Upper lobe of left lung (tissue), 6 donors: ENCODE measurements at regions not wholly inside any gene's neighbourhood (a gene's known extent, or its start where the extent isn't known, plus 50 kb on each side); places are given as distances from the start of the nearest gene placed in this dataset.

Source experiments
- ATAC-seq, 2 donors: fragments of 200-7000 bp; cut with Tn5 transposase; one replicate each; pipeline ENCODE4 v1.9.1; 2022; ENCODE audit warnings: mild to moderate bottlenecking in 2 of 2, moderate library complexity in 2 of 2; ENCODE audit not compliant: low FRiP score in 2 of 2
- DNase-seq, 2 donors: peaks; one replicate each; pipeline ENCODE4 v3.0.0-alpha.2; 2019 to 2020
- H3K27ac ChIP-seq, 4 donors: fragments of 200-600 bp; sonication (generic); one replicate each; pipeline ENCODE4 v1.5.1; 2016 to 2019
- H3K27me3 ChIP-seq, 4 donors: fragments of 200-600 bp; sonication (generic); one replicate each; pipeline ENCODE4 v1.5.1; 2017 to 2019
- H3K36me3 ChIP-seq, 4 donors: fragments of 200-600 bp; sonication (generic); one replicate each; pipeline ENCODE4 v1.5.1; 2016 to 2019
- H3K4me1 ChIP-seq, 4 donors: fragments of 200-600 bp; sonication (generic); one replicate each; pipeline ENCODE4 v1.5.1; 2018 to 2019
- H3K4me3 ChIP-seq, 4 donors: fragments of 200-600 bp; sonication (generic); one replicate each; pipeline ENCODE4 v1.5.1; 2017 to 2019; ENCODE audit warnings: mild to moderate bottlenecking in 2 of 4, moderate library complexity in 1 of 4
- H3K9me3 ChIP-seq, 4 donors: fragments of 200-600 bp; sonication (generic); one replicate each; pipeline ENCODE4 v1.5.1; 2018 to 2019
- EP300 ChIP-seq, 4 donors: sonication (generic); formaldehyde crosslinking; IDR thresholded peaks; one replicate each; pipeline ENCODE4 v1.5.1; 2017; ENCODE audit warnings: antibody characterized with exemption in 4 of 4, control low read depth in 2 of 4
- POLR2A ChIP-seq, 4 donors: fragments of 450-650 bp; IDR thresholded peaks; one replicate each; pipeline ENCODE4 v1.5.1; 2016 to 2017; ENCODE audit warnings: antibody characterized with exemption in 4 of 4, mild to moderate bottlenecking in 2 of 4
- POLR2AphosphoS5 ChIP-seq, 2 donors: sonication (generic); formaldehyde crosslinking; IDR thresholded peaks; one replicate each; pipeline ENCODE4 v1.5.1; 2017; ENCODE audit warnings: antibody characterized with exemption in 2 of 2
- WGBS, 2 donors: methylation state at CpG; one replicate each; pipeline ENCODE4 v1.1.5; 2017 to 2018; 5-methylcytosine and 5-hydroxymethylcytosine counted together
- TF ChIP-seq, protein P1 (sequence below), 6 experiments: fragments of 450-650 bp in 4 of 6; fragments of 200-600 bp in 2 of 6; sonication (generic) in 2 of 6; IDR thresholded peaks; one replicate each; pipeline ENCODE4 v1.5.1; 2016 to 2019; ENCODE audit warnings: antibody characterized with exemption in 6 of 6
- donor health status: DM: no; HTN: no; CAD: no; lungs with moderate emphysema.
- donor health status: DM: no; HTN: yes; CAD: no; lungs with severe emphysema.

DNA sequence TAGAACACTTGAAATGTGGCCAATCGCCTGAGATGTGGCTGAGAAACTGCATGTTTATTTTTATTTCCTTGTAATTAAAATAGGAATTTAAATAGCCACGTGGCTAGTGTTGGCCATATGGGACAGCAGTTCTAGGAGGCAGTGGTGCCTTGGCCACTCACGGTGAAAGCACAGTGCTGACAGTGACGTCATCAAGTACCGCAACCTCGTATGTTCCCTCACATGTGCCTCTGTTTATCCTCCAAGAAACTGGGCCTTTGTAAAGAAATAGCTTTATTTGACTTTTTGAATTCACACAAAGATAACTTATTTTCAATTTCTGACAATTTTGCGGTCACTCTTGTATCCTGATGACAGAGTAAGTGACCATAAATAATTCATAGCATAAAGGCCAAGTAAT lies 575.0 kb downstream of the DCDC2C start:
- no peak overlapping the region for H3K4me3 ChIP-seq
- H3K9me3 ChIP-seq: no peaks in the 10 kb centered on the region
- no peaks in the 10 kb centered on the region for H3K4me1 ChIP-seq
- WGBS, 2 donors: 88 to 91% methylated on average over 7 of the region's 7 CpGs
- no peak for TF ChIP-seq POLR2AphosphoS5 (IDR thresholded peaks at IDR 0.05)
- no peak for TF ChIP-seq EP300 (IDR thresholded peaks at IDR 0.05)
- TF ChIP-seq, protein P1, sequence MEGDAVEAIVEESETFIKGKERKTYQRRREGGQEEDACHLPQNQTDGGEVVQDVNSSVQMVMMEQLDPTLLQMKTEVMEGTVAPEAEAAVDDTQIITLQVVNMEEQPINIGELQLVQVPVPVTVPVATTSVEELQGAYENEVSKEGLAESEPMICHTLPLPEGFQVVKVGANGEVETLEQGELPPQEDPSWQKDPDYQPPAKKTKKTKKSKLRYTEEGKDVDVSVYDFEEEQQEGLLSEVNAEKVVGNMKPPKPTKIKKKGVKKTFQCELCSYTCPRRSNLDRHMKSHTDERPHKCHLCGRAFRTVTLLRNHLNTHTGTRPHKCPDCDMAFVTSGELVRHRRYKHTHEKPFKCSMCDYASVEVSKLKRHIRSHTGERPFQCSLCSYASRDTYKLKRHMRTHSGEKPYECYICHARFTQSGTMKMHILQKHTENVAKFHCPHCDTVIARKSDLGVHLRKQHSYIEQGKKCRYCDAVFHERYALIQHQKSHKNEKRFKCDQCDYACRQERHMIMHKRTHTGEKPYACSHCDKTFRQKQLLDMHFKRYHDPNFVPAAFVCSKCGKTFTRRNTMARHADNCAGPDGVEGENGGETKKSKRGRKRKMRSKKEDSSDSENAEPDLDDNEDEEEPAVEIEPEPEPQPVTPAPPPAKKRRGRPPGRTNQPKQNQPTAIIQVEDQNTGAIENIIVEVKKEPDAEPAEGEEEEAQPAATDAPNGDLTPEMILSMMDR (IDR thresholded peaks at IDR 0.05): no peak
- TF ChIP-seq POLR2A (IDR thresholded peaks at IDR 0.05): no peak
- no peaks in the 10 kb centered on the region for H3K36me3 ChIP-seq
- DNase-seq: no peak
- H3K27ac ChIP-seq: no peak overlapping the region
- no peaks in the 10 kb centered on the region for H3K27me3 ChIP-seq
- ATAC-seq: no peak

DNA sequence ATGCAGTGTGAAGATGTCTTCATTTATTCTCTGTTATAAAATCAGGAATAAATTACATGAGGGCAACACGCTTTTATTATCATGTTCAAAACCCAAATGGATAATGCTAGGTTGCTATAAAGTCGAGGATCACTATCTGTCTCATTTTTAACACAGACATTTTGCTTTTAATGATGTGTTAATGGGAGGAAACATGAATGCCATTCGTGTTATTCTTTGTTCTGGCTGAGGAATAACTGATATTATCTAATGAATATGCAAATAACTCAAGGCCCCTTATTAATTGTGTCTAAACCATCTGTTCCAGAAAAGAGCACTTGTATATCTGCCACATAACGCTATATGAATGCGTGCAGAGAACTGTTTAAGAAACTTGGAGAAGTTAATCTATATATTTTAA lies 576.1 kb downstream of the DCDC2C start:
- no peaks in the 10 kb centered on the region for H3K9me3 ChIP-seq
- H3K36me3 ChIP-seq: no peaks in the 10 kb centered on the region
- no peak overlapping the region for H3K4me3 ChIP-seq
- H3K27me3 ChIP-seq: no peaks in the 10 kb centered on the region
- DNase-seq: no peak
- no peak for ATAC-seq
- H3K4me1 ChIP-seq: no peaks in the 10 kb centered on the region
- H3K27ac ChIP-seq: no peak overlapping the region
- 75 to 76% methylated on average over 5 of the region's 5 CpGs for WGBS, 2 donors
- TF ChIP-seq, protein P1 (IDR thresholded peaks at IDR 0.05): no peak
- TF ChIP-seq POLR2A (IDR thresholded peaks at IDR 0.05): no peak
- TF ChIP-seq EP300 (IDR thresholded peaks at IDR 0.05): no peak
- TF ChIP-seq POLR2AphosphoS5 (IDR thresholded peaks at IDR 0.05): no peak

DNA sequence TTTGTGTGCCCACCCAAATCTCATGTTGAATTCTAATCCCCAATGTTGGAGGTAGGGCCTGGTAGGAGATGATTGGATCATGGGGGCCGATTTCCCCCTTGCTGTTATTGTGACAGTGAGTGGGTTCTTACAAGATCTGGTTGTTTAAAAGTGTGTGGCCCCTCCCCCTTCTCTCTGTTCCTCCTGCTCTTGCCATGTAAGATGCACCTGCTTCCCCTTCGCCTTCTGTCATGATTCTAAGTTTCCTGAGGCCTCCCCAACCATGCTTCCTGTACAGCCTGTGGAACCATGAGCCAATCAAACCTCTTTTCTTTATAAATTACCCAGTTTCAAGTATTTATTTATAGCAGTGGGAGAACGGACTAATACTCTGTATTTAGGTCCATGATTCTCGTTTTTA lies 588.1 kb downstream of the DCDC2C start:
- Histone ChIP-seq H3K9me3 (no peaks in the 10 kb centered on the region), H3K27me3 (no peaks in the 10 kb centered on the region), H3K4me3 (no peak overlapping the region), H3K36me3 (no peaks in the 10 kb centered on the region), H3K4me1 (no peaks in the 10 kb centered on the region), H3K27ac (no peak overlapping the region)
- TF ChIP-seq POLR2A (IDR thresholded peaks at IDR 0.05): no peak
- no peak for TF ChIP-seq POLR2AphosphoS5 (IDR thresholded peaks at IDR 0.05)
- TF ChIP-seq, protein P1 (IDR thresholded peaks at IDR 0.05): no peak
- TF ChIP-seq EP300 (IDR thresholded peaks at IDR 0.05): no peak
- no peak for ATAC-seq
- 56 to 60% methylated on average over 4 of the region's 4 CpGs for WGBS, 2 donors
- DNase-seq: no peak

DNA sequence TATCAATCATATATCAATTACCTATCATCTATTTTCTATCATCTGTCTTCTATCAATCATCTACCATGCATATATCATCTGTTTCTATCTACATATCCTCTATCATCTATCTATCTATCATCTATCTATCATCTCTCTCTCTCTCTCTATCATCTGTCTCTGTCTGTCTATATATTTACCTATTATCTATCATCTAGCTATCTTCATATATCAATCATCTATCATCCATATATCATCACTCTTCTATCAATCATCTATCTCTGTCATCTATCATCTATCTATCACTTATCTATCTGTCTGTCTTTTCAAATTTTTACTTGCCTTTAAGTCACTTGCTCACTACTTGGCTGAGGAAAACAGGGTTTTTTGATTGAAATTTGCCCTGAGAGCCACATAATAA lies 592.3 kb downstream of the DCDC2C start:
- no peaks in the 10 kb centered on the region for H3K4me1 ChIP-seq
- ATAC-seq (no peak), DNase-seq (no peak)
- no peaks in the 10 kb centered on the region for H3K27me3 ChIP-seq
- H3K36me3 ChIP-seq: no peaks in the 10 kb centered on the region
- no peak overlapping the region for H3K4me3 ChIP-seq
- no peaks in the 10 kb centered on the region for H3K9me3 ChIP-seq
- no peak overlapping the region for H3K27ac ChIP-seq
- no peak for TF ChIP-seq POLR2A (IDR thresholded peaks at IDR 0.05)
- TF ChIP-seq, protein P1 (IDR thresholded peaks at IDR 0.05): no peak
- no peak for TF ChIP-seq POLR2AphosphoS5 (IDR thresholded peaks at IDR 0.05)
- no peak for TF ChIP-seq EP300 (IDR thresholded peaks at IDR 0.05)

DNA sequence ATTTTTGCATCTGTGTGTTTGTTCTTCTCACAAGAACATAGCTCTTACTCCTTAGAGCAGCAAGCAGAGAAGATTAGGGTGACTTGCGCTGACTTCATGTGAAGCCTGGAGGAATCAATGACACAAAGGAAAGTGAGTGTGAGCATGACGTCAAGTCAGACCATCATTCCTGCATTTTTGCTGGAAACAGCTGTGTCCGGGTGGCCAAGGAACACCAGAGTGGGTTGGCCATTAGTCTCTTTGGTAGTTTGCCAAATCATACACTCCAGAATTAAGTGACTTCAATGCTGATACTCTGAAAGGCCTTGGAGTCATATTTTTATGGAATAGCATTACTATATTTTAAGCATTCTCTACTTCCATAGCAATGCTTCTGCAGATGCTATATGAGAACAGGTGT lies 597.2 kb downstream of the DCDC2C start:
- ATAC-seq (no peak), DNase-seq (no peak)
- Histone ChIP-seq H3K4me1 (no peaks in the 10 kb centered on the region), H3K36me3 (no peaks in the 10 kb centered on the region), H3K4me3 (no peak overlapping the region), H3K27ac (no peak overlapping the region), H3K27me3 (no peaks in the 10 kb centered on the region), H3K9me3 (no peaks in the 10 kb centered on the region)
- no peak for TF ChIP-seq EP300 (IDR thresholded peaks at IDR 0.05)
- no peak for TF ChIP-seq POLR2AphosphoS5 (IDR thresholded peaks at IDR 0.05)
- no peak for TF ChIP-seq POLR2A (IDR thresholded peaks at IDR 0.05)
- TF ChIP-seq, protein P1 (IDR thresholded peaks at IDR 0.05): no peak
- 55 to 64% methylated on average over 3 of the region's 3 CpGs for WGBS, 2 donors
